GM06990 (cell line): ENCODE measurements at regions not wholly inside any gene's neighbourhood (a gene's known extent, or its start where the extent isn't known, plus 50 kb on each side); places are given as distances from the start of the nearest gene placed in this dataset.
"Not testable (repeated sequence)": the region's sequence is repeated elsewhere in the genome, so short reads cannot be mapped to it uniquely, and the experiment has no call there.

ENCODE experiments used
- DNase-seq: peaks from one replicate; pipeline ENCODE4 v3.0.0-alpha.2; 2011; ENCODE audit not compliant: insufficient read length; ENCODE audit errors: extremely low read depth
- H3K27me3 ChIP-seq: replicated peaks from 2 replicates; pipeline ENCODE4 v1.6.0; 2011; ENCODE audit warnings: low read length; ENCODE audit not compliant: control insufficient read depth, insufficient read depth
- H3K36me3 ChIP-seq: 2 replicates; pipeline ENCODE4 v1.5.1; 2011; ENCODE audit warnings: low read length; ENCODE audit not compliant: control insufficient read depth, insufficient read depth
- H3K4me3 ChIP-seq: replicated peaks from 2 replicates; pipeline ENCODE4 v1.5.1; 2011; ENCODE audit warnings: low read depth, mild to moderate bottlenecking, control low read depth, low read length
- TF ChIP-seq, protein P1 (sequence below): IDR thresholded peaks from 2 replicates; pipeline ENCODE4 v1.5.1; 2011; ENCODE audit warnings: low read length, control low read depth, mild to moderate bottlenecking, inconsistent platforms; ENCODE audit not compliant: insufficient read depth, poor library complexity, severe bottlenecking

DNA sequence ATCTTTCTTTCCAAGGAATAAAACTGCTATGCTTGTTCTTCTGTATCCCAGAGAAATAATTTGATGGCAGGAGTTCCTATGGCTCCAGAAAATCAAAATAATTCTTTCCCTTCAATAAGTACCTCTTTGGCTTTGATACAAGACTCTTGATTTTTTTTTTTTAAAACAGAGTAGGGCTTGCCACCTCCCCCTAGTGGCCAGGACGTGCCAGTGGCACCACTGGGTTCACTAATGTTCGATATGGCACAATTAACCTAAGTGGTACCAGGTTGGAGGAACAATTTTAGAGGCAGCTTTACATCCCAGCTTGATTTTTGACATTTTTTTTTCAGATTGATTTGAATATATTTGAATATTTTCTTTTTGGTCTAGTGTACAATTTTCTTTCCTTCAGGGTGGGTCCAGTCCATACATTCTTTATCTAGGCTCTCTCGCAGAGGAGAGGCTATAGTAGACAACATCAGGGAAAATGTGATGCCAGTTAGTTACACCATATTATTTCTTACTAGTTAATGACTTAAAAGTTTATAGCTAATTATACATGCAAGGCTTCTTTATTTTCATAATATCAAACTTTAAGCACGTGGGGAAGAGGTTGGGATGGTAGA lies 330.9 kb downstream of the S1PR1 start:
- Histone ChIP-seq H3K27me3 (no peaks in the 10 kb centered on the region), H3K36me3 (no peaks in the 10 kb centered on the region), H3K4me3 (no peak overlapping the region)
- TF ChIP-seq, protein P1, sequence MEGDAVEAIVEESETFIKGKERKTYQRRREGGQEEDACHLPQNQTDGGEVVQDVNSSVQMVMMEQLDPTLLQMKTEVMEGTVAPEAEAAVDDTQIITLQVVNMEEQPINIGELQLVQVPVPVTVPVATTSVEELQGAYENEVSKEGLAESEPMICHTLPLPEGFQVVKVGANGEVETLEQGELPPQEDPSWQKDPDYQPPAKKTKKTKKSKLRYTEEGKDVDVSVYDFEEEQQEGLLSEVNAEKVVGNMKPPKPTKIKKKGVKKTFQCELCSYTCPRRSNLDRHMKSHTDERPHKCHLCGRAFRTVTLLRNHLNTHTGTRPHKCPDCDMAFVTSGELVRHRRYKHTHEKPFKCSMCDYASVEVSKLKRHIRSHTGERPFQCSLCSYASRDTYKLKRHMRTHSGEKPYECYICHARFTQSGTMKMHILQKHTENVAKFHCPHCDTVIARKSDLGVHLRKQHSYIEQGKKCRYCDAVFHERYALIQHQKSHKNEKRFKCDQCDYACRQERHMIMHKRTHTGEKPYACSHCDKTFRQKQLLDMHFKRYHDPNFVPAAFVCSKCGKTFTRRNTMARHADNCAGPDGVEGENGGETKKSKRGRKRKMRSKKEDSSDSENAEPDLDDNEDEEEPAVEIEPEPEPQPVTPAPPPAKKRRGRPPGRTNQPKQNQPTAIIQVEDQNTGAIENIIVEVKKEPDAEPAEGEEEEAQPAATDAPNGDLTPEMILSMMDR = peak; percentile 98
- DNase-seq = peak; percentile 10

DNA sequence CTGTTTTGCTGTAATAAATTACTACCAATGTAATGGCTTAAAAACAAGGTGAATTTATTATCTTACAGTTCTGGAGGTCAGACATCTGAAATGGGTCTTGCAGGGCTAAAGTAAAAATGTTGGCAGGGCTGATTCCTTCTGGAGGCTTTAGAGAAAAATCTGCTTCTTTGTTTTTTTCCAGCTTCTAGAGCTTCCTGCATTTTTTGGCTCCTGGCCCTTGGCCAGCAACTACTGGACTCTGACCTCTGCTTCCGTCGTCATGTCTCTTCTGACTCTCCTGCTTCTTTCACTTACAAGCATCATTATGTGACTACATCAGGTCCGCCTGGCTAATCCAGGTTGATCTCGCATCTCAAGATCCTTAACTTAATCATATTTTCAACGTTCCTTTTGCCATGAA lies 350.9 kb downstream of the S1PR1 start:
- Histone ChIP-seq H3K27me3 (no peaks in the 10 kb centered on the region; the same call in 1 of the 2 replicates), H3K36me3 (no peaks in the 10 kb centered on the region), H3K4me3 (no peak overlapping the region)
- TF ChIP-seq, protein P1 = no peak
- DNase-seq = no peak

DNA sequence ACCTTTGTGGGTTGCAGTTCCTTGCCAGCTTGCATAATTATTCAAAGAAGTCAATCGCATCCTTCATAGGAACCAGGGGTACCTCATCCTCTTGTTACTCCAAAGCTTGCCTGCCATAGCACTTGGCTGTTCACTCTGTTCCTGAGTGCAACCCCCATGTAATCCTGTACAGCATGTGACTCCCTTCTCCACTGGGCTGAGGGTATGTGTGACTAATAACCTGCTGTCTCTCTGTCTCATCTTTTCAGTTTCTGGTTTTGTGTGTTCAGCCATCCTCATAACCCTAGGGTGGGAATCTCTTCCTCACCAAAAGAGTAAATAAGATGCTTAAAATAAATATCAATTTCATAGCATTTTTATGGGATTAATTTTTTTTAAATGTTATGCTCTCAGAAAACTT lies 351.9 kb downstream of the S1PR1 start:
- Histone ChIP-seq H3K36me3 (no peaks in the 10 kb centered on the region), H3K27me3 (no peaks in the 10 kb centered on the region; the same call in 1 of the 2 replicates), H3K4me3 (no peak overlapping the region)
- TF ChIP-seq, protein P1 = no peak
- DNase-seq = no peak

DNA sequence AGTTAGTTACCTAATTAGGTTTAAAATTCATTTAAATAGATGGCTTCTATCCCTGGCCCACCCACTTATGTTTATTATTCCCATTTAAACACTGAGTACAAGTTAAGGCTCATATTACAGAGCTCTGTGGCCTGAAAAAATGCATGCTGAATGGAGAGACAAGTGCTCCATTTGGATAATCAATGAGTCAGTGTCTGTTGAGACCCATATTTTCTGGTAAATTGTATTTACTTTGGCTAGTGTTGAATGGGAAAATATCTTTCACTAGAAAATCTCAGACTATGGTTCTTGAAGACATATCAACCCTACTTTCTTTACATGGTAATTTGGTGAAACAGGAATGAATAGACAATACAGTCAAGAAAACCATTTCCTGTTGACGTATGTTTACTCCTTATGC lies 356.0 kb downstream of the S1PR1 start:
- Histone ChIP-seq H3K36me3 (no peaks in the 10 kb centered on the region), H3K27me3 (no peaks in the 10 kb centered on the region), H3K4me3 (no peak overlapping the region)
- TF ChIP-seq, protein P1 = no peak
- no peak for DNase-seq

DNA sequence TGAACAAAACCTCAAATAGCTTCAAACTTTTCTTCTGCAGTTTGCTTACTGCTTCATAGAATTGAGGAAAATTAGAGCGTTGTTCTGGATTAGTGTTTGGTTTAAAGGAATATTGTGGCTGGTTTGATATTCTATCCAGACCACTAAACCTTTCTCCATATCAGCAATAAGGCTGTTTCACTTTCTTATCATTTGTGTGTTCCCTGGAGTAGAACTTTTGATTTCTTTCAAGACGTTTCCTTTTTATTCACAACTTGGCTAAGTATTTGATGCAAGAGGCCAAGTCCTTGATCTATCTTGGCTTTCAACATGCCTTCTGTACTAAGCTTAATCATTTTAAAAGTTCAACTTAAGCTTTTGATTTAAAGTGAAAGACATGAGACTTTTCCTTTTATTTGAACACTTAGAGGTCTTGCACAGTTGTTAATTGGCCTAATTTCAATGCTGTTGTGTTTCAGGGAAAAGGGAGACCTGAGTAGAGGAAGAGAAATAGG lies 359.1 kb downstream of the S1PR1 start:
- H3K36me3 ChIP-seq = no peaks in the 10 kb centered on the region
- TF ChIP-seq, protein P1 = no peak
- no peak overlapping the region for H3K4me3 ChIP-seq
- H3K27me3 ChIP-seq = no peaks in the 10 kb centered on the region
- no peak for DNase-seq

DNA sequence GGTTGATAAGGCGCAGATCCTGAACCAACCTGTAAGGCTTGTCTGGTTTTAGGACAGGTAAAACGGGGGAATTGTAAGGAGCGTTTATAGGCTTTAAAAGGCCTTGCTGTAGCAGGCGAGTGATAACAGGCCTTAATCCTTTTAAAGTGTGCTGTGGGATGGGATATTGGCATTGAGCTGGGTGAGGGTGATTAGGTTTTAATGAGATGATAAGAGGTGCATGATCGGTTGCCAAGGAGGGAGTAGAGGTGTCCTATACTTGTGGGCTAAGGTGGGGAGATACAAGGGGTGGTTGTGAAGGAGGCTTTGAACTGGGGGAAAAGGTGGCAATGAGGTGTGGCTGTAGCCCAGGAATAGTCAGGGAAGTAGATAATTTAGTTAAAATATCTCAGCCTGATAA lies 363.8 kb downstream of the S1PR1 start:
- H3K4me3 ChIP-seq, H3K27me3 ChIP-seq, DNase-seq, H3K36me3 ChIP-seq: not testable (repeated sequence)
